DOHH2 (cell line): ENCODE measurements at regions not wholly inside any gene's neighbourhood (a gene's known extent, or its start where the extent isn't known, plus 50 kb on each side); places are given as distances from the start of the nearest gene placed in this dataset.

Source experiments
- H3F3A ChIP-seq: fragments of 200-600 bp; sonication (generic), shearing (Covaris generic); 2 replicates; pipeline ENCODE4 v1.6.0; 2016; ENCODE audit warnings: antibody characterized with exemption, mild to moderate bottlenecking; ENCODE audit not compliant: control insufficient read depth, insufficient read depth
- H3K27ac ChIP-seq: fragments of 200-600 bp; sonication (generic); 2 replicates; pipeline ENCODE4 v1.5.1; 2014; ENCODE audit warnings: low read depth, mild to moderate bottlenecking, low read length, moderate library complexity
- H3K27me3 ChIP-seq: fragments of 200-600 bp; sonication (generic); 2 replicates; pipeline ENCODE4 v1.6.1; 2014; ENCODE audit warnings: mild to moderate bottlenecking, low read length, mixed read lengths; ENCODE audit not compliant: control insufficient read depth
- H3K36me3 ChIP-seq: fragments of 200-600 bp; sonication (generic); 2 replicates; pipeline ENCODE4 v1.6.1; 2014; ENCODE audit warnings: mild to moderate bottlenecking, low read length, moderate library complexity, mixed read lengths; ENCODE audit not compliant: control insufficient read depth
- H3K4me1 ChIP-seq: fragments of 200-600 bp; sonication (generic); 2 replicates; pipeline ENCODE4 v1.6.1; 2014; ENCODE audit warnings: mild to moderate bottlenecking, low read length, mixed read lengths; ENCODE audit not compliant: control insufficient read depth
- H3K4me2 ChIP-seq: fragments of 200-600 bp; sonication (generic); 2 replicates; pipeline ENCODE4 v1.6.0; 2014; ENCODE audit warnings: mild to moderate bottlenecking, low read length, moderate library complexity
- H3K4me3 ChIP-seq: fragments of 200-600 bp; sonication (generic); 2 replicates; pipeline ENCODE4 v1.5.1; 2014; ENCODE audit warnings: mild to moderate bottlenecking, low read length, mixed read lengths
- H3K79me2 ChIP-seq: fragments of 200-600 bp; sonication (generic); 2 replicates; pipeline ENCODE4 v1.6.1; 2014; ENCODE audit warnings: mild to moderate bottlenecking, low read length, mixed read lengths; ENCODE audit not compliant: control insufficient read depth
- H3K9me2 ChIP-seq: fragments of 200-600 bp; sonication (generic); replicated peaks from 2 replicates; pipeline ENCODE4 v1.6.1; 2014; ENCODE audit warnings: mild to moderate bottlenecking, low read length, mixed read lengths; ENCODE audit not compliant: control insufficient read depth
- H3K9me3 ChIP-seq: fragments of 200-600 bp; sonication (generic); 2 replicates; pipeline ENCODE4 v1.6.1; 2014; ENCODE audit warnings: antibody characterized with exemption, low read length, mixed read lengths; ENCODE audit not compliant: control insufficient read depth, insufficient read depth
- H4K20me1 ChIP-seq: fragments of 200-600 bp; sonication (generic); 2 replicates; pipeline ENCODE4 v1.6.0; 2014; ENCODE audit warnings: low read depth, mild to moderate bottlenecking, antibody characterized with exemption, low read length, moderate library complexity; ENCODE audit not compliant: control insufficient read depth, insufficient read depth
- EZH2phosphoT487 ChIP-seq: fragments of 200-600 bp; sonication (generic); IDR thresholded peaks from 2 replicates; pipeline ENCODE4 v1.6.1; 2017; ENCODE audit warnings: borderline replicate concordance, mild to moderate bottlenecking, antibody characterized with exemption, low read length, moderate library complexity, mixed read lengths
- TF ChIP-seq, protein P1 (sequence below): fragments of 200-600 bp; sonication (generic); IDR thresholded peaks from one replicate; pipeline ENCODE4 v1.5.1; 2014; ENCODE audit warnings: antibody characterized with exemption, mild to moderate bottlenecking, low read depth, low read length; ENCODE audit not compliant: poor library complexity, severe bottlenecking

DNA sequence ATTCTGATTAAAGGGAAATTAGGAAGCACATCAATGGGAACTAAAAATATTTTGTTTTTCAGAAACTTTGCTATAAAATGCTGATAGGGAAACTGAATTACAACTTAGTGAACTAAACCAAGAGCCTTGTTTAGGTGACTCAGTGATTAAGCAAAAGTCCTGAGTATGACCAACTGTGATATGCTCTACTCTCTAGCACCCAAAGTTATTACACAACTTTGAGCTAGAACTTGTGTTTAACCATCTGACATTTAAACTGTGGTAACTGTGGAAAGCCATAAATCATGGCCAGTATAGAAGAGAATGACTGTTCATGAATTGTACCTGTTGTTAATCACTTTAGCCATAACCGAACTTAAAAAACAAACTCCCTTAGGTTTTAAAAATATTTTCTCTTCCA is 127.4 kb downstream of the ZNF365 start:
- TF ChIP-seq EZH2phosphoT487, result no peak
- TF ChIP-seq, protein P1, sequence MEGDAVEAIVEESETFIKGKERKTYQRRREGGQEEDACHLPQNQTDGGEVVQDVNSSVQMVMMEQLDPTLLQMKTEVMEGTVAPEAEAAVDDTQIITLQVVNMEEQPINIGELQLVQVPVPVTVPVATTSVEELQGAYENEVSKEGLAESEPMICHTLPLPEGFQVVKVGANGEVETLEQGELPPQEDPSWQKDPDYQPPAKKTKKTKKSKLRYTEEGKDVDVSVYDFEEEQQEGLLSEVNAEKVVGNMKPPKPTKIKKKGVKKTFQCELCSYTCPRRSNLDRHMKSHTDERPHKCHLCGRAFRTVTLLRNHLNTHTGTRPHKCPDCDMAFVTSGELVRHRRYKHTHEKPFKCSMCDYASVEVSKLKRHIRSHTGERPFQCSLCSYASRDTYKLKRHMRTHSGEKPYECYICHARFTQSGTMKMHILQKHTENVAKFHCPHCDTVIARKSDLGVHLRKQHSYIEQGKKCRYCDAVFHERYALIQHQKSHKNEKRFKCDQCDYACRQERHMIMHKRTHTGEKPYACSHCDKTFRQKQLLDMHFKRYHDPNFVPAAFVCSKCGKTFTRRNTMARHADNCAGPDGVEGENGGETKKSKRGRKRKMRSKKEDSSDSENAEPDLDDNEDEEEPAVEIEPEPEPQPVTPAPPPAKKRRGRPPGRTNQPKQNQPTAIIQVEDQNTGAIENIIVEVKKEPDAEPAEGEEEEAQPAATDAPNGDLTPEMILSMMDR, result no peak
- Histone ChIP-seq H3K4me3 (no peak overlapping the region), H3K36me3 (no peaks in the 10 kb centered on the region), H3K79me2 (no peaks in the 10 kb centered on the region), H3K27ac (no peak overlapping the region), H3K9me2 (no peaks in the 10 kb centered on the region), H3F3A (no peaks in the 10 kb centered on the region), H3K4me2 (no peak overlapping the region), H3K4me1 (no peaks in the 10 kb centered on the region), H3K27me3 (peaks cover 6% of the 10 kb centered on the region; the same call in 1 of the 2 replicates), H3K9me3 (no peaks in the 10 kb centered on the region), H4K20me1 (no peaks in the 10 kb centered on the region)

DNA sequence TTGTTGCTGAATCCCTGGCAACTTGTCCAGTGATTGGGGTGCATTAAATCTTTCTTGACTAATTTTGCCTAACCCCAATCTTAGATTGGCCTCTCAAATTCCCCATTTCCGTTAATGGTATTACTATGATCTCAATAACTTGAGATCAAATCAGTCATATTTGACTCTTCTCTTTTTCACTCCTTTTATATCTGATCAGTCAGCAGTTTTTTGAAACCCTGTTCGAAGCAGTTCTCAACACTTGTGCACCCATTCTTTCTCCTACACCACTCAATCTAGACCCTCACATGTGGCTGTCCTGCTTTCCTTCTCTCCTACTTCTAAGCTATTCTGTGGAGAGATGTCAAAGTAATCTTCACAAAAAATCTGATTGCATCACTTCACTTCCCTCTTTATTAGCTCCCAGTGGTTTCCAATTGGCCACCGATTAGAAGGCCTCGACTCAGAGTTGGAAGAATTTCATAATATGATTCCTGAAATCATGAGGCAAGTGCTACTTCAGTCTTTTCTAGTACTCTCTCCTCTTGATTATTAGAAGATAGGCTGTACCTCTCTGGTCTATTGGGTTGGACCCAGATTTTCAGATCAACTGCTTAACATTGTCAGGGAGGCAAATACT is 128.9 kb downstream of the ZNF365 start:
- peaks cover 6% of the 10 kb centered on the region; the same call in 1 of the 2 replicates for H3K27me3 ChIP-seq
- H3K4me2 ChIP-seq, result no peak overlapping the region
- no peaks in the 10 kb centered on the region for H3F3A ChIP-seq
- H3K36me3 ChIP-seq, result no peaks in the 10 kb centered on the region
- H4K20me1 ChIP-seq, result no peaks in the 10 kb centered on the region
- H3K9me3 ChIP-seq, result no peaks in the 10 kb centered on the region
- no peaks in the 10 kb centered on the region for H3K9me2 ChIP-seq
- no peak overlapping the region for H3K4me3 ChIP-seq
- TF ChIP-seq, protein P1, result no peak
- H3K27ac ChIP-seq, result no peak overlapping the region
- no peaks in the 10 kb centered on the region for H3K79me2 ChIP-seq
- no peaks in the 10 kb centered on the region for H3K4me1 ChIP-seq

DNA sequence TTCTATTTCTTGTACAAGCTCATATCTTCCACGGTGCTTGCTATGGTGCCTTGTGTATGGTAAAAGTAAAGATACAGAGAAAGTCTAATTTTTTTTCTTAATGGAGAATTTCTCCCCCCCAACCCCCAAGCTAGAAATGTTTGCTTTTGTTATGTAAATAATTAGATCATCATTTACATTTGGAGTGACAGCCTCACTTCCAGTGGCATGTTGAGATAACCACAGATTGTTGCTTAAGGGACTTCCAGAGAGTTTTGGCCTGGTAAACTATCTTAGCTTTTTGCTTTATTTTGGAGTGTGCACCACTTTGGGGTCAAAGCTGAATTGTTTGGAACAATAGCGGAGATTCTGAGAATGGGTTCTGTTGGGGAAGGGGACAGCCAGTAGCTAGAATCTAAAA is 129.7 kb downstream of the ZNF365 start:
- peaks cover 6% of the 10 kb centered on the region; the same call in 1 of the 2 replicates for H3K27me3 ChIP-seq
- H3K36me3 ChIP-seq, result no peaks in the 10 kb centered on the region
- H3K4me3 ChIP-seq, result no peak overlapping the region
- no peaks in the 10 kb centered on the region for H4K20me1 ChIP-seq
- H3K9me2 ChIP-seq, result no peaks in the 10 kb centered on the region
- no peaks in the 10 kb centered on the region for H3K9me3 ChIP-seq
- TF ChIP-seq EZH2phosphoT487, result no peak
- TF ChIP-seq, protein P1, result no peak
- H3K4me1 ChIP-seq, result no peaks in the 10 kb centered on the region
- no peak overlapping the region for H3K27ac ChIP-seq
- no peaks in the 10 kb centered on the region for H3F3A ChIP-seq
- no peaks in the 10 kb centered on the region for H3K79me2 ChIP-seq
- no peak overlapping the region for H3K4me2 ChIP-seq
